ENCODE measurements at regions not wholly inside any gene's neighbourhood (a gene's known extent, or its start where the extent isn't known, plus 50 kb on each side); places are given as distances from the start of the nearest gene placed in this dataset.

GRCh38 chr16:86802013-86802412 is 223.7 kb downstream of the FOXL1 start:
- H3K36me3 Mint-ChIP-seq (ENCODE audit: insufficient read depth), result no peaks in the 10 kb centered on the region
- peaks cover 5% of the 10 kb centered on the region for H3K9me3 Mint-ChIP-seq
- ATAC-seq (replicated peaks; ENCODE audit: extremely low read depth, poor library complexity, severe bottlenecking) (no peak), DNase-seq (ENCODE audit: low spot score in 2 of 2) (no peak)
- H3K4me1 Mint-ChIP-seq, result no peaks in the 10 kb centered on the region
- peaks cover 19% of the 10 kb centered on the region for H3K27me3 Mint-ChIP-seq
- no peak overlapping the region for H3K27ac Mint-ChIP-seq (ENCODE audit: low read depth)
- H3K4me3 Mint-ChIP-seq, result no peak overlapping the region

GRCh38 chr16:86805188-86805587 is 226.8 kb downstream of the FOXL1 start:
- DNase-seq (ENCODE audit: low spot score in 2 of 2) (no peak), ATAC-seq (replicated peaks; ENCODE audit: extremely low read depth, poor library complexity, severe bottlenecking) (no peak)
- no peaks in the 10 kb centered on the region for H3K4me1 Mint-ChIP-seq
- no peaks in the 10 kb centered on the region for H3K9me3 Mint-ChIP-seq
- H3K27me3 Mint-ChIP-seq, result peaks cover 7% of the 10 kb centered on the region
- no peaks in the 10 kb centered on the region for H3K36me3 Mint-ChIP-seq (ENCODE audit: insufficient read depth)
- H3K4me3 Mint-ChIP-seq, result no peak overlapping the region
- H3K27ac Mint-ChIP-seq (ENCODE audit: low read depth), result no peak overlapping the region

GRCh38 chr16:86806181-86806837 is 228.0 kb downstream of the FOXL1 start:
- Mint-ChIP-seq H3K4me1 (no peaks in the 10 kb centered on the region), H3K27me3 (peaks cover 7% of the 10 kb centered on the region)

GRCh38 chr16:86806838-86807351 is 228.5 kb downstream of the FOXL1 start:
- ATAC-seq (replicated peaks; ENCODE audit: extremely low read depth, poor library complexity, severe bottlenecking) (no peak), DNase-seq (ENCODE audit: low spot score in 2 of 2) (no peak)
- Mint-ChIP-seq H3K4me3 (no peak overlapping the region), H3K9me3 (no peaks in the 10 kb centered on the region), H3K36me3 (ENCODE audit: insufficient read depth) (no peaks in the 10 kb centered on the region), H3K27me3 (peaks cover 7% of the 10 kb centered on the region), H3K27ac (ENCODE audit: low read depth) (no peak overlapping the region), H3K4me1 (no peaks in the 10 kb centered on the region)

More at GRCh38 chr16:86806181-86806837, 228.0 kb downstream of the FOXL1 start:
- ATAC-seq (replicated peaks; ENCODE audit: extremely low read depth, poor library complexity, severe bottlenecking) (no peak), DNase-seq (ENCODE audit: low spot score in 2 of 2) (no peak)
- Mint-ChIP-seq H3K36me3 (ENCODE audit: insufficient read depth) (no peaks in the 10 kb centered on the region), H3K27ac (ENCODE audit: low read depth) (no peak overlapping the region), H3K4me3 (no peak overlapping the region), H3K9me3 (no peaks in the 10 kb centered on the region)

- Mint-ChIP-seq H3K4me3 (no peak overlapping the region), H3K27ac (ENCODE audit: low read depth) (no peak overlapping the region), H3K4me1 (no peaks in the 10 kb centered on the region), H3K36me3 (ENCODE audit: insufficient read depth) (no peaks in the 10 kb centered on the region), H3K27me3 (peaks cover 7% of the 10 kb centered on the region), H3K9me3 (no peaks in the 10 kb centered on the region)
- ATAC-seq (replicated peaks; ENCODE audit: extremely low read depth, poor library complexity, severe bottlenecking) (no peak), DNase-seq (ENCODE audit: low spot score in 2 of 2) (no peak)
Observed at GRCh38 chr16:86808863-86809444, 230.6 kb downstream of the FOXL1 start.

DNA sequence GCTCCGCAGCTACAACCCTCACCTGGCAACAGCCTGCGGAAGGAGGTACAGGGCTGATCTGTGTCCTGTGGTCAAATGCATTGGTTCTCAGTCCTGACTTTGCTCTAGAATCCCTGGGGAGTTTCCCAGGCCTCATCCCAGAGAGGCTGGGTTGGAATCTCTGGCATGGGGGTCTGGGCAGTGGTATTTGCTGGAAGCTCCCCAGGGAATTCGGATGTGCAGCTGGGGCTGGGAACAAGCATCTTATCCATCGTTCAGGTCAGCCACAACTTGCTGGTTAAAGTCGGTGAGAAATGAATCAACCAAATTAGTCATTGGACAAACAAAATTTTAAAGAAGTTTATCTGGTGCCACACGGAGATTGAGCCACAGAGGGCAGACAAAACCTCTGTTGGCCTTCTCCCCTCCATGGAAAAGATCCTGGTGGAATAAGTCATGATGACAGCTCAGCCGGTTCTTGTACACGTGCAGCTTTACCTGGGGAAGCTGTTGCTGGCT is 231.2 kb downstream of the FOXL1 start:
- no peaks in the 10 kb centered on the region for H3K9me3 Mint-ChIP-seq
- ATAC-seq (replicated peaks; ENCODE audit: extremely low read depth, poor library complexity, severe bottlenecking), result no peak
- no peak overlapping the region for H3K4me3 Mint-ChIP-seq
- H3K27me3 Mint-ChIP-seq, result peaks cover 7% of the 10 kb centered on the region
- no peak for DNase-seq (ENCODE audit: low spot score in 2 of 2)
- no peak overlapping the region for H3K27ac Mint-ChIP-seq (ENCODE audit: low read depth)
- H3K4me1 Mint-ChIP-seq, result no peaks in the 10 kb centered on the region
- H3K36me3 Mint-ChIP-seq (ENCODE audit: insufficient read depth), result no peaks in the 10 kb centered on the region

- H3K27ac Mint-ChIP-seq (ENCODE audit: low read depth), result no peak overlapping the region
- no peaks in the 10 kb centered on the region for H3K36me3 Mint-ChIP-seq (ENCODE audit: insufficient read depth)
- H3K27me3 Mint-ChIP-seq, result peaks cover 7% of the 10 kb centered on the region
- H3K4me1 Mint-ChIP-seq, result no peaks in the 10 kb centered on the region
- H3K9me3 Mint-ChIP-seq, result no peaks in the 10 kb centered on the region
- ATAC-seq (replicated peaks; ENCODE audit: extremely low read depth, poor library complexity, severe bottlenecking) (no peak), DNase-seq (ENCODE audit: low spot score in 2 of 2) (no peak)
- no peak overlapping the region for H3K4me3 Mint-ChIP-seq
Observed at GRCh38 chr16:86810062-86810461, 231.7 kb downstream of the FOXL1 start.

GRCh38 chr16:86812363-86812970 is 234.1 kb downstream of the FOXL1 start:
- ATAC-seq (replicated peaks; ENCODE audit: extremely low read depth, poor library complexity, severe bottlenecking), result no peak
- no peaks in the 10 kb centered on the region for H3K36me3 Mint-ChIP-seq (ENCODE audit: insufficient read depth)

GRCh38 chr16:86814256-86814655 is 235.9 kb downstream of the FOXL1 start:
- peaks cover 25% of the 10 kb centered on the region for H3K27me3 Mint-ChIP-seq
- H3K36me3 Mint-ChIP-seq (ENCODE audit: insufficient read depth), result no peaks in the 10 kb centered on the region
- ATAC-seq (replicated peaks; ENCODE audit: extremely low read depth, poor library complexity, severe bottlenecking) (no peak), DNase-seq (ENCODE audit: low spot score in 2 of 2) (no peak)
- H3K9me3 Mint-ChIP-seq, result no peaks in the 10 kb centered on the region
- no peaks in the 10 kb centered on the region for H3K4me1 Mint-ChIP-seq
- no peak overlapping the region for H3K27ac Mint-ChIP-seq (ENCODE audit: low read depth)
- no peak overlapping the region for H3K4me3 Mint-ChIP-seq

More at GRCh38 chr16:86812363-86812970, 234.1 kb downstream of the FOXL1 start:
- H3K4me3 Mint-ChIP-seq, result no peak overlapping the region
- H3K4me1 Mint-ChIP-seq, result no peaks in the 10 kb centered on the region
- no peak for DNase-seq (ENCODE audit: low spot score in 2 of 2)
- H3K27ac Mint-ChIP-seq (ENCODE audit: low read depth), result no peak overlapping the region
- no peaks in the 10 kb centered on the region for H3K9me3 Mint-ChIP-seq
- H3K27me3 Mint-ChIP-seq, result peaks cover 8% of the 10 kb centered on the region

GRCh38 chr16:86816930-86817625 is 238.7 kb downstream of the FOXL1 start:
- Mint-ChIP-seq H3K27ac (ENCODE audit: low read depth) (no peak overlapping the region), H3K36me3 (ENCODE audit: insufficient read depth) (no peaks in the 10 kb centered on the region), H3K4me1 (no peaks in the 10 kb centered on the region), H3K4me3 (no peak overlapping the region), H3K9me3 (no peaks in the 10 kb centered on the region), H3K27me3 (peaks cover 34% of the 10 kb centered on the region)
- ATAC-seq (replicated peaks; ENCODE audit: extremely low read depth, poor library complexity, severe bottlenecking), result no peak
- DNase-seq (ENCODE audit: low spot score in 2 of 2), result no peak

GRCh38 chr16:86818671-86819532 is 240.6 kb downstream of the FOXL1 start:
- no peak for ATAC-seq (replicated peaks; ENCODE audit: extremely low read depth, poor library complexity, severe bottlenecking)
- H3K4me3 Mint-ChIP-seq, result no peak overlapping the region
- H3K36me3 Mint-ChIP-seq (ENCODE audit: insufficient read depth), result no peaks in the 10 kb centered on the region
- no peak for DNase-seq (ENCODE audit: low spot score in 2 of 2)
- H3K27ac Mint-ChIP-seq (ENCODE audit: low read depth), result no peak overlapping the region
- peaks cover 49% of the 10 kb centered on the region for H3K27me3 Mint-ChIP-seq
- H3K4me1 Mint-ChIP-seq, result no peaks in the 10 kb centered on the region
- H3K9me3 Mint-ChIP-seq, result no peaks in the 10 kb centered on the region

- Mint-ChIP-seq H3K4me3 (no peak overlapping the region), H3K27ac (ENCODE audit: low read depth) (no peak overlapping the region), H3K36me3 (ENCODE audit: insufficient read depth) (no peaks in the 10 kb centered on the region), H3K27me3 (peaks cover 49% of the 10 kb centered on the region), H3K4me1 (no peaks in the 10 kb centered on the region), H3K9me3 (no peaks in the 10 kb centered on the region)
- no peak for DNase-seq (ENCODE audit: low spot score in 2 of 2)
- ATAC-seq (replicated peaks; ENCODE audit: extremely low read depth, poor library complexity, severe bottlenecking), result no peak
Observed at GRCh38 chr16:86819533-86819892, 241.2 kb downstream of the FOXL1 start.
